GM21447 (cell line): ENCODE measurements at regions not wholly inside any gene's neighbourhood (a gene's known extent, or its start where the extent isn't known, plus 50 kb on each side); places are given as distances from the start of the nearest gene placed in this dataset.

Source experiments
- ATAC-seq: cut with Tn5 transposase; IDR thresholded peaks from one replicate; pipeline ENCODE4 v1.9.1; 2021; ENCODE audit not compliant: unreplicated experiment

DNA sequence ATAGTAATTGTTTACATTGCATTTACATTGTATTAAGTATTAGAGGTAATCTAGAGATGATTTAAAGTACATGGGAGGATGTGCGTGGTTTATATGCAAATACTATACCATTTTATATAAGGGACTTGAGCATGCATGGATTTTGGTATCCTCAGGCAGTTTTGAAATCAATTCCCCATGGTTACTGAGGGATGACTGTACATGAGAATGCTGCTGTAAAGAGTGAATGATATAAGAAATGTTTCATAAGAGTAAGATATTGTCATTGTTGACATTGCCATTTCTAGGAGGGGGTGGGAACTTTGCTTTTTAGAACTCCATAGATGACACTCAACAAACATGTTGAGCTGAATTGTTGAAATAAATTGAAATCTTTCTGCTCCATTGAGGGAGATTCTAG lies 185.0 kb downstream of the SEMA6A start:
- ATAC-seq = no peak

DNA sequence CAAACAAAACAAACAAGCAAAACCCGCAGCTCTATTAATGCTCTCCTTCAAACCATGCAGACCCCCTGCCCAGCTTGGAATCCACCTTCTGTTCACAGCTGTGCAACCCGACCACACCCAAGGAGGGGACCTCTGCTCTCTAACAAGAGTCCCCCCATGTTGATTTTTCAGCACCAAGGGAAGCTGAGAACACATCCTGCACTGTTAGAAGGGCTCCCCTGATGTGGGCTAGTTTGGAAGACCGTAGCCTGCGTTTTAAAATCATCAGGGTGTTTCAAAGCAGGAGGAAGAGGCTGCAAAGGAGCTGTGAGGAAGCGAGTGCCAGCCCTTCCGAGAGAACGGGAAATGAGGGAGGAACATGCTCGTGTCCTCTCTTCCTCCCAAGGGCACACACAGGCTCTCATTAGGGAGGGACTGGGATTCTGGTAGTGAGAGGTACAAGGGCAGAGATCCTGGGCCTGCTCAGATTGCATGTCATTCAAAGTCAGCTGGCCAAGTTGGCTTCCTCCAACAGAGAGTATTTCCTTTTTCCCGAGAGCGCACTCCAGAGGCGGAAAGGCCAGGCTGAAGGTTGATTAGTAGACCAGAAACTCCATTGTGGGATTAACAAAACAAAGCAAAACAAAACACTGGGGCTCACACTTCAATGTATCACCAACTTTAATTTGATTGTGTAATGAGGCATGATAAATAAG lies 185.9 kb downstream of the SEMA6A start:
- no peak for ATAC-seq

DNA sequence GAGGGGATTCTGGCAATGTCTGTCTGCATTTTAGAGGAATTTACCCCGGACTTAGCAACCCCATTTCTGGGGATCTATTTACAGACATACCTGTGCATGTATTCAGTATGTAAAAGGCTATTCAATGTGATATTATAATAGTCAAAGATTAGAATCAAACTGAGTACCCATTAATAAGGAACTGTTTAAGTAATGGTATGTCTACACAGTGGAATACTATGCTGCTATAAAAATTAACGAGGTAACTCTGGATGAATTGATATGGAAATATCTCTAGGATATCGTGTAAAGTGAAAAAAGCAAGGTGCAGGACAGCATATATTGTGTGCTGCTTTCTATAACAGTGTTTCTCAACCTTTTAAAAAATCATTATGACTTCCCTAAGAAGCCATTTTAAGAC lies 186.9 kb downstream of the SEMA6A start:
- ATAC-seq = no peak

DNA sequence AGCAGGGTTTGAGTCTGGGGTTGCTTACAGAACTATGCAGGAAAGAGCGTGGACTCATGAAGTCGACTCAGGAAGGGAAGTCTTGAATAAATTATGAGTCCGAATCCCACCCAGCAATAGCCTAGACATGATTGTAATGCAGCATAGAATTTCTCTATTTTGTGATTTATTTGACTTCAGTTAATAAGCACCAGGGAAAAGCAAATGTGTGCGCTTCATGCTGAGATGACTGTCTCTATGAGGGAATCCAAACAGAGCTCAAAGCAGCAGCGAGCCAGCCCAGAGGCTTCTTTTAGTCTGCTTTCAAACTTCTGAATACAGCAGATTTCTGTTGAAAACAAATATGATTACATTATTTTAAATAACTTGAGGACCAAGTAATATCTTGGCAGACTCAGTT lies 188.0 kb downstream of the SEMA6A start:
- ATAC-seq = no peak

DNA sequence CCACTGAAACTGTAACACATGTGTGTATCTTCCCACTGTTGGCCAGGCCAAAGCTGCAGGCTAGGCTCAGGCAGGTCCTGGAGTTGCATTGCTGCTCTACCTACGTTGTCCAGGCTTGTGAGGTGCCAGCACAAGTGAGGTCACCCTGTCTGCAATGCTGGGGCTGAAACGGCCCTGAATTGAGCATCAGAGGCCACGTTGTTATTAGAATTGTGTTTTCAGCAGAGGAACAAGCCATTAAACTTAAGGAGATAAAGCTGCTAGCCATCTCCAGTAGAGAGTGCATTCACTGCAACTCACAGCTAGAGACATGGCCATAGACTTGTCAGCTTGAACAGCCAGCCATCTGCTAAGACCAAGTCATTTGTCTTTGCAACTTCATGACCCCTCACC lies 191.8 kb downstream of the SEMA6A start:
- ATAC-seq = no peak

DNA sequence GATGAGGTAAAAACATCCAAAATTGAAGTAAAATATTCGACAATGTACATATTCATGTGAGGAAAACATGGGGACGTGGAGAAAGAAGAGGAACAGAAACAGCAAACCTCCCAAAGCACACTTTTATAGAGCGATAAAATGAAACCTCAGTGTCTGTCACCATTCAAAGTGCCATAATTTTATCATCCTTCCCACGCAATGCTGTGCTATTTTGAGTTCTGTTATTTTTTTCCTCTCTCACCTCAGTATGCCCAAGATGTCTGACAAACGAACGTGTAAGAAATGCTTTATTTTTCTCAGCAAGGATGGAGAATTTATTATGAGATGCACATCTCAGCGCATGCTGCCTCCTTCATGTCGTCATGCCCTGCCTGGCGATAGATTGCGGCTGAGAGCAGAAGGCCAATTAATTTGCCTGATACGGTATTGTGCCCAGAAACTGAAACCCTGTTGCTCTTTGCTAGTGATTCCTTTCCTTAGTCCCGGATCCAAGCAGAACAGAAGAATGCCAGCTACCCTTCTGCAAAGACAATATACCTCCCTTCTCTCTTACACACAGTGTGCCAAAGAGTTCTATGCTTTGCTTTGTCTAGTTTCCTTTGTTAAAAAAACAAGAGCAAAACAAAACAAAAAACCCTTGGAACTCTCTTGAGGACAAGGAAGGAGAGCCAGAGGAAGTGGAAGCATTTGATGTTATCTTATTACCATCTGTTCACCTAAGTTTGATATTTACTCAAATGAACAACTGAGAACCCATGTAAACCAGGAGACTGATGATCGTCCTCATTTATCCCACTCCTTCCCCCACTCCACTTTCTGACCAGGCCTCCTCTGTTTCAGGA lies 192.4 kb downstream of the SEMA6A start:
- no peak for ATAC-seq

DNA sequence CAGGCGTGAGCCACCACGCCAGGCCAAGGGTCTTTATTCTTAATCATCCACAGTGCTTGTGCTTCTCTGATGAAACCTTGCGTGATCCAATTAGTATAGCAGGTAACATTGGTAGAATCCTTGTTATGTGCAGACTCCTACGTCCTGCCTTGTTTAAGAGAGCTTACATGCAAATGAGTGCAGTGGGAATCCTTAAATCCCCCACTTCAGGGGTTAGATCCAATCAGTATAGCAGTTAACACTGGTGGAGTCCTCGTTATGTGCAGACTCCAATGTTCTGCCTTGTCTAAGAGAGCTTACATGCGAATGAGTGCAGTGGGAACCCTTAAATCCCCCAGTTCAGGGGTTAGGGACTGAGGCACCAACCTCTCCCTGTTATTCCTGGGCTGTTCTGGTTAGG lies 193.4 kb downstream of the SEMA6A start:
- no peak for ATAC-seq

DNA sequence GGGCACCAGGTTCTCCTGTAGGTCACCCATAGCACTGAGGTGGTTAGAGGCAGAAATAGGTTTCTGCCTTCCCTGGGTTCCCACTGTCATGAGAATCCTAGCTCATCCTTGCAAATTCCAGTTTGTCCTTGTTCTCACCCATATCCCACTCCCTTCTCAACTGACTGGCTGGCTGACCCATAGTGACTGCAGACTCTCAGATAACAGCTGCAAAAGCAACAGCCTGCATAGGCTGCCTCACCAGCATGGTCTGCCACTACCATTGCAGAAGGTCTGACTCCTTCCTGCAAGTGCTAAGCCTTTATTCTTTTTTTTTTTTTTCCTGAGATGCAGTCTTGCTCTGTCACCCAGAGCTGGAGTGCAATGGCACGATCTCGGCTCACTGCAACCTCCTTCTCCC lies 194.0 kb downstream of the SEMA6A start:
- ATAC-seq = no peak

DNA sequence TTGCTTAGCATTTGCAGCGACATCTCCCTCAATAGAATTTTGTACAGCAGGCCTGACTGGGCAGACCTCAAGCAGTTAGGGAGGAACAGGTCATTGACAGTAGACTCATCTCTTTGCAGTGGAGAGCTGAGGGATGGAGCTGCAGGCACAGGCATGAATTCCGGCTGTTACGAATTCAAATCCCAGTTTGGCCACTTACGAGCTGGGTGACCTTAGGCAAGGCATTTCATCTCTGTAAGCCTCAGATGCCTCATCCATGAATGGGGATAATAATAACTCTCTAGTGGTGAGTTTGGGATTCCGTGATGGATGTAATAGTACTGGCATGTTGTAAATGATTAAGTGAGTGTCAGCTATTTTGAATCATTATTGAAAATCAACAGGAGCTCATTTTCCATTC lies 195.3 kb downstream of the SEMA6A start:
- no peak for ATAC-seq

DNA sequence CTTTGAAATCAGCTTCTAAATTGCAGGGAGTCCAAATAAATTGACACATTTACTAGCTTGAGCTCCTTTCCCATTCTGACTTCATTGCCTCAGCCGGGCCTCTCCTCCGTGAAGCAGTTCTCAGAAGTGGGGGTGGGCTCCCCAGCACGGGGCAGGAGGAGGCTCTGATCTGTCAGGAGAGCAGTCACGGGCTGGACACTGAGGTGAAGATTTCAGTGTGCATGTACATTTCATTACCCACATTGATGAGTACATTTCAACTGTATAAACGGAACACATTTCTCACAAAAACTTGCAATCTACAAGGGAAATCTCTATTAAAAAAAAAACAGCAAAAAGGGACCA lies 195.9 kb downstream of the SEMA6A start:
- ATAC-seq = no peak

DNA sequence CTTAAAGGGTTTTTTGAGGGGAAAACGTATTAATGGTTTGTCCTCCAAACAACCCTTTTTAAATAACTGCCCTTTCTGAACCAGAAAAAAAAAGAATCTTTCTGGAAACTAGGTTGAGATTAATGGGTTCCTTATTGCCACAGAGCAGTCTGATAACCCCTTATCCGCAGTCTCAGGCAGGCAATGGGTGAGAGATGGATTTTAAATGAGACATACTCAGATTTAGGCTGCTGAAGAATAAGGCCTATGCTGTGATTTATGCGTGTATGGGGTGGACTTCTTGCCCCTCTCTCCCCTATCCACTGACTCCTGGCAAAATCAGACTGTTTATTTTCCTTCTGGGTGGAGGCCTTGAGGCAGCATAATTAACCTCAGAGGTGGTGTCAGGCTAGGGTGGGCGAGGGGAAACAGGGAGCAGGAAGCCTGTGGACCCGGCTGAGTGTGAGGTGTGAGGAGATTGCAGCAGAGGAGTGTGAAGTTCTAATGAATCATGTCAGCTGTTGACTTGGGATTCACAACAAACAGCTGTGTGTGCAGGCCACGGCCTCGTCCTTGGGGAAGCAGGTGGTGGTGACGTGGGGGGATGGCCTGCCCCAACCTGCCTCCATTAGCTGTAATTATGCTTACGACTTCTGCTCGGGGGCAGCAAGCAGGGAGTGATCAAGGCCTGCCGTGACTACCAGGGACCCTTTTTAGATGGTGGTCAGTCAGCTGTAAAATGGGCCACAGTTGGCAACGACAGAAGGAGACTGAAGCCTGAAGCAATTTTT lies 196.4 kb downstream of the SEMA6A start:
- no peak for ATAC-seq

DNA sequence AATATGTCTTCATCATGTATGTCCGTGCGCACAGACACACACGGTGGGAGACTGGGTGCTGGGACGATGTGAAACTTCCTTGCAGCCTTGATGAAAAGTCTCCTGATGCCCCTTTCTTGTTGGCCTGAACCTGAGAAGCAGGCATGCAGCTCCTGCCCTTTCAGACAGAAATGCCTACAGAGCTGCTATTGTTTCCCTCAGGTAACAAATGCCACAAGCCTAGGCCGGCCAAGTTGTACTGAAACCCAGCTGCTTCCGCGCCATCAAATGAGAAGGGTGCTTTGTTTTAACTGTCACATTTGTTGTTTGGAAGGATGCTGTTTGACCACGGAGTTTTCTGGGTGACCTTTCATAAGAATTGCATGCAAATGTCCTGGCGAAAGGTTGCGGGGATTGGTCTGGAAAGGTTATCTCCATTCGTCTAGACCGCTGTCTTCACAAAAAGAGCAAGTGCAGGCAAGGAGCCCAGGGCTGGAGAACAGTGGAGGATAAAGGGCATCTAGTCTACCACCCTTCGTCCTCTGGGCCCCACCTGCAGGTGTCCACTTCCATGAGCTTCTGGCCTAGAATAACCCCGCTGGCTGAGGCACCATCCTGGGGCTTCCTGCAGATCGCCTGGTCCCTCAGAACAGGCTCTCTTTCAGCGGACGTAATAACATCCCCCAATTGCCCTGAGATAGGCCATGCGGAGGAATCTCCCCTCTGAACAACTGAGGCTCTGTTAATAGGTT lies 197.2 kb downstream of the SEMA6A start:
- no peak for ATAC-seq

DNA sequence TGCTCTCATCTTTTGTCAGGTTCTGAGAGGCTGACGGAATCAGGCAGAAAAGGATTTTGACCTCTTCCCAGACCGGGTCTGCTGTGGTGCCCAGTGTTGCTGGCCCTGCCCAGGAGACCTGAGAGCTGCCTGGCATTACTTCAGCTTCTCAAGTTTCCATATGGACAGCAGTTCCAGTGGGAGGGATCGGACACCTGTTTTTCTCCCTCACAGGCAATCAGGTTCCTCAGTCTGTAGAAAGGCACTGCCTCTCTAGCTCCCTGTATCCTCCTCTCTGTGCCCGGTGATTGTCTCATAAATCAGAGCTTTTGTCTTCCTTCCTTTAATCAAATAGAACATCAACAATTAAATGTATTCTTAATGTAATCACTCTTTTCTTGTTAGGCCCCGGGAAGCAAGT lies 198.7 kb downstream of the SEMA6A start:
- no peak for ATAC-seq

DNA sequence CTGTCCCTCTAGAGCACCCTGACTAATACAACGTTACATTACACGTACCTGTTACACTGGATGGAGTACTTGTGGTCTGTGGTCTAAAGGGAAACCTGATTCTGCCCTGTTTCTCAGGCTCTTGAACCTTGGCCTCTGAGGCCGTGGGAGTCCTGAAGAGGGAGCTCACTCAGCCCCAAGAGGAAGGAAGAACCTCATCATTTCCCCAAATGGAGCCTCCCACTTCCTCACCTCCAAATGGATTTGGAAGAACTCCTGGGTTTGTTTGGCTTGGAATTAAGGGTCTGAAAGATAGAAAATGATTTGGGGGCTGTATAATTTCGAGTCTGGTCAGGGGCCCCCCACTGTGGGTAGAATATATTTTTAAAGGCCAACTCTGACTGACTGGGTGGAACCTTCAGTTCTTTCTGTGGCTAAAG lies 200.2 kb downstream of the SEMA6A start:
- ATAC-seq = peak; percentile 70

DNA sequence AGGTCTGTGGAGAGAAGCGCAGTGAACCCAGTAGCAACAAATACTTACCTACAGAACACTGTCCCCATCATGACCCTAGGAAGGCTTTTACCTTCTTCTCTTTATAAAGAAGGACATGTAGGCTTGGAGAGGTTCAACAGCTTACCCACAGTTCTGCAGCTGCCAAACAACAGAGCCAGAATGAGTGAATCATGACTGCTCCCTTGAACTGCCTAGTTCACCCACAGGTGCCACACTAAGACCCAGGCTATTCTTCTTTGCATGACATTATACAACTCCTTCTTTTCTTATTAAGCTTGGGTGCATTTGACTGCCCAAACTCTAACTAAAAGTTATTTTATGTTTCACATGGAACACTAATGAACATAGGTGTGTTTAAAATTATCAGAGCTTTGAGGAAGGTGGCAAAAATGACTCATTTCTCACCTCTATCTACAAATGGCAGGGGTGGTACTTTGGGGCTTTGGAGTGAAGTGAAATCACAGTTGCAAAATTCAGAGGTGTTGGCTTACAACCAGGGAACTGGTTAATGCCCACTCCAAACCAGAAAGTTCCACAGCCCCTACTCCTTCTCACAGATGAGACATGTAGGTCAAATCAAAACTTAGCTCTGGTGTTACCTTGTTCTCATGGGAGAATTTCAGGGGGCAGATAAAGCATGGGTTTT lies 201.6 kb downstream of the SEMA6A start:
- ATAC-seq = no peak

DNA sequence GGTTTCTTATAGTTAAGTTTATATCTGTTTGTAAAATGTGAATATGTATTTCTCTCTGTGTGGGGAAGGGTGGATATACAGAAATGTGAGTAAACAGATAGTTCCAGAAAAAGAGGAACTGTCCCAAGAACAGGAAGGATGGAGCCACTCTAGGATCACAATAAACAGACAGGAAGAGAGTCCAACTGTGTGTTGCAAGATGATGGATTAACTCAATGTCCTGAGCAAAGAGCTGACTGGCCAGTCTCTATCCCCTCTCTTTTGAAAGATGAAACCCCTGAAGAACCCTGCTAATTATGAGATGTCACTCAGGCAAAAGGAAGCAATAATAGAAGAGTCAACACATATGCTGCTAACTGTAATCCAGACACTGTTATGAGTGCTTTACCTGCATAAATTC lies 202.7 kb downstream of the SEMA6A start:
- no peak for ATAC-seq

DNA sequence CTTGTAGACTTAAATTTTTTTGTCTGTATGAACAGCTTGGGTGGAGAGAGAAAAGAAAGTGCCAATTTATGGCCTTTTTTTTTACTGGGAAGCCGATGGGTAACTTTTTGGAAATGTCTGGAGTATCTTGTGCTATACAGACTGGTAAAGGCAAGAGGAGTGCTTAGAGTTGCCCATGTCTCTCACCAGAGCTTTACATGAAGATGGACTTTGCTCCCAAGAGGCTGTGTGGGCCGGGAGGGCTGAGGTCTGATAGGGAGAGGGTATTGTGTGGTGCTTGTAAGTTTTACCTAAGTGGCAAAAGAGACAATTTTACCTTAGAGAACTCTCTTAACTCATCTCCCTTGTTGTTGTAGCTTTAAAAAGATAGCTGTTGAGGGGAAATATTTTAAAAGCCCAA lies 203.2 kb downstream of the SEMA6A start:
- ATAC-seq = no peak

DNA sequence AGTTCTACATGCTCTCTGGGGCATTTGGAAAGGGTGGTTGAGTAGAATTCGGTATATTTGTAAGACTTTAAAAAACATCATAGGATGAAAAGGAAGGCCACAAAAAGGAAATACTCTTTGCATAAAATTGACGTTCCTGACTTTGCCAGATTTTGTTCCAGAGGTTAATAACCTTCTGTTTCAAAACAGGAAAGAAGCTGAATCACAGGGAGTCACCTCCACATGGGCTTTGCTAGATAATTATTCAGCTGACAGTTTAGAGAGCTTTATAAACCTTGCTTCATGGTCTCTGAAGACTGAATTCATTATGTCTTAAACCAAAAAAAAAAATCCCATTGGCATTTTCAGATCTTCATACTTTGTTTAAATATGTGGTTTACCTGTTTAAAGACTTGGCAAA lies 203.7 kb downstream of the SEMA6A start:
- no peak for ATAC-seq

DNA sequence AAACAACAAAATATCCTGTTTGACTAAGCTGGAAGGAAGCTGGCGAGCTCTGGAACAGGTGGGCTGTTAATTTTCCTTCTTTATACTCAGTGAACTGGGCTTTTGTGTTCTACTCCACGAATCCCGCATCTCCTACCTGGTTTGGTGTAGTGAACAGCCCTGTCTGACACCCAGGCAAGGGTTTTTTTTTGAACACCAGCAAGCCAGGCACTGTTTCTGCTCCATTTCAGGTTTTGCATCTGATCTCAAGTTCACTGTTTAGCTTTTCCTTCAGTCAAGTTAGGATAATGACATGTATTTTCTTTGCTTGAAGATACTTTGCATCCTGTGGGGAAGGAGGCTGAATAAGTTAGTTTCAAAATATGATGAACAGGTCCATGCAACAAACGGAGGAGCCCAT lies 204.5 kb downstream of the SEMA6A start:
- no peak for ATAC-seq

DNA sequence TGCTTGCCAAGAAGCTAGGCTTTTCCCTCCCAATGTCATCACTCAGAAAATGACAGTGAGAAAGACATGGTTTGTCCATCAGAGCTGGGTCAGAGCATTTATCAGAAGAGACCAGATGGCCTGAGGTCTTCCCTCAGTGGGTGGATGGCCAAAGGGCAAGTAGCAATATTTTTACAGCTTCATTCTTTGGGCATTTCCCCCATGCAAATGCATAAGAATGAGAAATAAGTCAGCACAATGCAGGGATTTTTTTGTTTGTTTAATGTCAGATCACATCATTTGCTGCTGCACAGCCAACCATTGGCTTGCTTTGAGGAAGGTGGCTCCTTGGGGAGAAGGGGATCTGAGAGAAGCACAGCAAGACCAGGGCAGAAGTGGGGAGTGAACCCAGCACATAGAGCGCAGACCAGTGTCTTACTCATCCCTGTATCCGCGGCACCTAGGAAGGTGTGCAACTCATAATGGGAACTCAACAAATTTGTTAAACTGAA lies 209.6 kb downstream of the SEMA6A start:
- ATAC-seq = peak; percentile 68

DNA sequence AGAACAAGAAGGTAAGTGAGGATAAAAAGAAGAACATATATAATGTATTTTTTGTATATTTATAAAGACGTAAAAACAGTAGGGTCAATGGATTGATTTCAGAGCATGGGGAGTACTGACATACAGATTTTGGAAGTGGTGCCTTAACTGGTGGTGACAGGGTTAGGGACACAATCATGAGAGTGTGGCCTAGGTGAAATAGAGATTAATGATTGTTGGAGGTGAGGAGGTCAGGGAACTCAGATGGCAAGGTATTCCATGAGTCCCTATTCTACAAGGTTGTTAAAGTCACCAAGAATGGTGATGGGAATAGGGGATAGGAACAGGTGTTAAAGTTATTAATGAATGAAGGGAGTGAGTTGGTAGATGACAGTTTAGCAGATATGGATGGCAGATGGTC lies 210.8 kb downstream of the SEMA6A start:
- ATAC-seq = no peak
